OCI-M2 (cell line): ENCODE measurements at regions not wholly inside any gene's neighbourhood (a gene's known extent, or its start where the extent isn't known, plus 50 kb on each side); places are given as distances from the start of the nearest gene placed in this dataset.
"Not testable (repeated sequence)": the region's sequence is repeated elsewhere in the genome, so short reads cannot be mapped to it uniquely, and the experiment has no call there.

Experiments
- DNase-seq: peaks from one replicate; lab custom pipeline; 2025; ENCODE audit not compliant: unreplicated experiment; lab: John Stamatoyannopoulos, UW

DNA sequence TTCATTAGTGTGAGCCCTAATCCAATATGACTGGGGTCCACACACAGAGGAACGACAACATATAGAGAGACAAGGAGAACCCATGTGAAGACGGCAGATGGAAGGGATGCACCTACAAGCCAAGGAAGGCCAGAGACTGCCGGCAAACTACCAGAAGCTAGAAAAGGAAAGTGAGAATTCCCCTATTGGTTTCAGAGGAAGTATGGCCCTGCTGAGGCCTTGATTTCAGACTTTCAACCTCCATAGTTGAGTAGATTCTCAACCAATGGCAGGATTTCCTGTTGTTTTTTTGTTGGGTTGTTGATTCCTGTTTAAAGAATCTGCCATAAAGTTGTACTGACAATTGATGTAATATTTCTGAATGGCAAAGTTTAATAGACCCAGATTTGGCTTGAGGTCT lies 241.5 kb downstream of the SATB2 start:
- DNase-seq = no peak

DNA sequence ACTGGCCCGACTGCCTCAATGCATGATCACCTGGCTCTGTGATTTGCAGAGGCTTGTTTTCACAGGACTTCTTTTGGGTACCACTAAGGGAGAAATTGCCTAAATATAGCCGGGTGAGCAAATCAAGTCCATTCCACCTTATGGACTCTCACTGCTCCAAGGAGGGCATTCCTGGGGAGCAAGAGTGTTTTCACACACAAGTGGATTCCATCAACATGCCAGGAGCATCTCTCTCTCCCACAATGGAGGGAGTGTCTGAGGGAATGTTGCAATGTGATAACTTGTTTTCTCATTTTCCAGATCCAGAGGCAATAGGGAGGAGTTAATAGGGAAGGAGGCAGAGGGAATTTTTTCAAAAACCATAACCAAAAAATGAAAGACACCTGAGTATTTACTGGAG lies 250.7 kb downstream of the SATB2 start:
- no peak for DNase-seq

DNA sequence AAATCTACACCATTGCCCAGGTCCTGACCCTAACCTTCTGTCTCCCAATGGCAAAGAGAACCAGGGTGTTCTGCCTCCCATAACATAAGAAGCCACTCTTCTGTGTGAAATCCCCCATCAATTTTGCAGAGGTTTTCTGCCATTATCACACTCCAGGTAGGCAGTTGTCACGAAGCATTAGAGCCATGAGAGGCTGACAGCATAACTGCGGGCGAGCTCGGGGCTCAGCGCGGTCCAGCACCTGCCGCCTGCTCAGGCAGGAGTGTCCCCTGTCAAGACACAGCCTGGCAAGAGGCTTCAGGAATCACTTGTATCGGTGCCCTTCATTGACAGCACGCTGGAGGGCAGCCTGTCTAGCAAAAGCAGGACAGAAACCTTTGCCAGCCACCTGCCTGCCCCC lies 251.2 kb downstream of the SATB2 start:
- DNase-seq = no peak

DNA sequence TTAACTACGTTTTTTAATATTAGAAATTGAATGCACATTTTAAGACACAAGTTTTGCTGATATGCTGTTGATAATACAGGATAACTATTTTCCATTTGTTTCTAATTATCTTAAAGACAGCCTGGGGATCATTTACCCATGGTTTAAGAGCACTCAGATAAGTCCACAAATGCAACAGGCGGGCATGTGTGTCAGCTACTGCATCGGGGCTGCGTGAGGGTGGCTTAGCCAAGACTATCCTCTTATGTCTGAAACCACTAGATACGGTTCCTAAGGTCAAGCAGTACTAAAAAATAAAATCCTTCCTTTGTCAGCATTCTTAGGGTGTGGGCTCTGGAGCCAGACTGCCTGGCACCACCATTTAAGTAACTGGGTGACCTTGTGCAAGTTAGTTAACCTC lies 254.8 kb downstream of the SATB2 start:
- DNase-seq = no peak

DNA sequence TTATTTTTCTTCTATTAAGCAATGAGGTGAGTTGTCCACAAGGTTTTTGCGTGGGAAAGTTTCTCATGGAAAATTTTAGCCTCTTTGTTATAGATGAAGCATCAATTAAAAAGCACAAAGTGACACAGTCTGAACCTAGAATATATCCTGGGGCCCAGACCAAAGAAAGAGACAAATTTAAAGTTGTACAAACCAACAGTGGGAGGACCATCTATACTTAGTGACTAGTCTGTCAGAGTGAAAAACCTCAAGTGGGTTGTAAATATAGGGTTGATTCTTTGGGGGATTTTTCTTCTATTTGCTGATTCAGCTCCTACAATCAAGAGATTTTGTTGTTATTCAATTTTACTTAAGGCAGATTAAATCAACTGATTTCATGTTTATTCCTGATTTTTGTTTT lies 256.2 kb downstream of the SATB2 start:
- DNase-seq = no peak

DNA sequence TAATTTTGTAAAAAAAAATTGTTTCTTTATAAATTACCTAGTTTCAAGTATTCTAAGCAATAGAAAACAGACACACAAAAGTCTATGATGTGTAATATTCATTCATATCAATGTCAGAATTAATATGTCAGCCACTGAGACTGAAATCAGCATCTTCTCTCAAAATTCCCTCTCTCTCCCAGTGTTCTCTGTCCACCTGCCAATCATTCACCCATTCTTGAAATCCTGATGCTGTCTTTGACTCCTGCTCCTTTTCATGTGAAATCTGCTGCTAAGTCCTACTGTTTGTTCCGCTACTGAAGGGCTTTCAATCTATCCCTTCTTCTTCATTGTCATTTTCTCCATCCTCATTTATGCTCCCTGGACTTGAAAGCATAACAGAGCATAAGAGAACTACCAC lies 257.9 kb downstream of the SATB2 start:
- no peak for DNase-seq

DNA sequence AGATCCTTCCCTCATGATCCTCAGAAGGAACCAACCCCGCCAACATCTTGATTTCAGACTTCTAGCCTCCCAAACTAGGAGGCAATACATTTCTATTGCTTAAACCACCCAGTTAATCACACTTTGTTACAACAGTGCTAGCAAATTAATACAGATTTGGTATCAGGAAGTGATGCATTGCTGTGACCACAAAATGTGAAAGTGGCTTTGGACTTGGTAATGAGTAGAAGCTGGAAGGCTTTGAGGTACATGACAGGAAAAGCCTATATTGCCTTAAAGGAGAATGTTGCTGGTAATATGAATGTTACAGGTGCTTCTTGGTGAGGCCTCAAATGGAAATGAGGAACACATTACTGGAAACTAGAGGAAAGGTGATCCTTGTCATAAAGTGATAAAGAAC lies 260.3 kb downstream of the SATB2 start:
- DNase-seq = no peak

DNA sequence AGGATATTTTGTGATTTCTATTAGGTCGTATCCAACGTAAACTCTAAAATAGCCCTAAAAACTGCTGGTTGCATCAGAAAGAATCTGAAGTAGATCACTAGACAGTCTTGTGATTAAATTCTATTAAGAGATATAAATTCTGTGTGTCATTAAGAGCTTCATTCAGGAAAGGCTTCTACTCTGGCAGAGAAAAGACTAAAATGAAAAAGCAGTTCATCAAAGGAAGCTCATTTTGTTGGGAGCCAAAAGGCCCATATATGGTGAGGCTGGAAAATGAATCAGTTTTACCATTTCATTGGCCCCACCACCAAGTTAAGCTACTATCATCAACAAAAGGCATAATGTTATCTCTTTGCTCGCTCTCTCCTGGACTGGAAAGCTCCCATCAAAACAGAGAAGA lies 261.1 kb downstream of the SATB2 start:
- DNase-seq = no peak

DNA sequence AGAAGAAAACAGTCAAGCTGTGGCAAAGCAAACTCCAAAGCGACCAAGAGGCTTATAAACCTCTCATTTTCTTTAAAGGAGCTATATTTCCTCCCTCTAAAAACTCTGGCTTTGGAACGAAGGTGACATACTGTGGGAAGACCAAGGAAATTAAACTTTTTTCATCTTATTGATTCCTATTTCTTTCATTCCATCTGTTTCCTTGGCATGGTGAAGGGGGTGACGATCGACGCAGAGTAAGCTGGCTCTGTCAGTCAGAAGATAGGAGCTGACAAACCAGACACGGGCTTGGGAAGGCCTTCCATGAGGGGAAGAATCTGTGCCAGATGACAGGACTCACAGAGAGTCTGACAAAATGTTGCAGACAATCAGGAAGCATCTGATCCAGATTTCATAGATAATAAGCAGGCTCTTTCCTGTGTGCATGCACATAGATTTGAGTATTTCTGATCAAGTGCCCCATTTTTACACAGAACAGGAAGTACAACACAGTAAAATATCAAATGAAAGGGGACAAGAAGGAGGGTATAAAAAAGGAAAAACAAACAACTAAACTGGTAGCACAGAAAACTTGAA lies 261.7 kb downstream of the SATB2 start:
- DNase-seq = no peak

DNA sequence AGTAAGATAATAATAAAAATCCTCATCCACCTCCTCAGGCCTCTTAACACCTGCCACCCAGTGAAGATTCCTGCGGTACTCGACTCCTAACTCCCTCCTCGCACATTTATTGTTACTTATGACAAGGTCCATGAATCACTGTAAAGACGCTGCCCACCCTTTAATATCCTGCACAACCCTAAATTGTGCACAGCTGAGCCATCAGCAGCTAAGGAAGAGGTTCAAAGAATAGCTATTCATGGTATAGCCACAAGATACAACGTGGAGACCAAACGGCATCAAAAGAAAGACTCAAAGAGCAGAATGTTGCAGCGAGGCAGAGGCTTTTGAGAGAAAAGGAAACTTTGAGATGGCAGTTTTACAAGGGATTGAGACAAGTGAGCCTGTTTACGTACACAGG lies 266.3 kb downstream of the SATB2 start:
- DNase-seq = no peak

DNA sequence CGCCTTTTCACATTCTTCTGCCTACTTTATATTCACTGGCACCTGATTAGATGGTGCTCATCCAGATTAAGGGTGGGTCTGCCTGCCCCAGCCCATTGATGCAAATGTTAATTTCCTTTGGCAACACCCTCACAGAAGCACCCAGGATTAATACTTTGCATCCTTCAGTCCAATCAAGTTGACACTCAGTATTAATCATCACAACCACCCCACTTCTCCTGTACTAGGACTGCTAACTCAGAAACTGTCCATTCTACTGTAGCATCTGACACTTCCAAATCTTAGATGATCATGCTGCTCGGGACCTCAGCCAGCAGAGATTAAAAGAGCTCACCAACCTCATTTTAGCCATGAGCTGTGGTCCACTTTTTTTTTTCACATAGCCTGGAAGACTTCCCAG lies 268.5 kb downstream of the SATB2 start:
- no peak for DNase-seq

DNA sequence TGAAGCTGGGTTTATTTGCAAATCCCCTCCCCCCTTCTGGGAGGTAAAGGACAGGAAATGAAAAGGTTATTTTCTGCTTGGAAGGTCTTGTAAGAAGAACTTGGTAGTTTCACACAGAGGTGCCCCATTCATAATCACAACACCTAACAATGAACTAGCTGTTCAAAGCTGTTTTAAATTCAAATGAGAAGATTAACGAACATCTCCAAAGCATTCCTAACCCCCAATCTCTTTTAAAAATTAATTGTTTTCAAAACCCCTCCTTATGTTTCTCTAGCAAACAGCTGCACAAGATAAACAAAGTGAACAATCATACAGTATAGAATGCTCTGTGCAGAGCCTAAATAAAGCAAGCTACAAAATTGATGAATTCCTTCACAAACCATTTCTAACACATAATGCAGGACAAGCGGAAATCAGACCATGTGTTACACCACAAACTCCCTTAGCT lies 271.4 kb downstream of the SATB2 start:
- DNase-seq = no peak

DNA sequence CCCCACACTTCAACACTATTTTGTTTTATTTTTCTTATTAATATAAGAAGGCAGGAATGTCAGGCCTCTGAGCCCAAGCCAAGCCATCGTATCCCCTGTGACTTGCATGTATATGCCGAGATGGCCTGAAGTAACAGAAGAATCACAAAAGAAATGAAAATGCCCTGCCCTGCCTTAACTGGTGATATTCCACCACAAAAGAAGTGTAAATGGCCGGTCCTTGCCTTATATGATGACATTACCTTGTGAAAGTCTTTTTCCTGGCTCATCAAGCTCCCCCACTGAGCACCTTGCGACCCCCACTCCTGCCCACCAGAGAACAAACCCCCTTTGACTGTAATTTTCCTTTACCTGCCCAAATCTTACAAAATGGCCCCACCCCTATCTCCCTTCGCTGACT lies 272.6 kb downstream of the SATB2 start:
- not testable (repeated sequence) for DNase-seq

DNA sequence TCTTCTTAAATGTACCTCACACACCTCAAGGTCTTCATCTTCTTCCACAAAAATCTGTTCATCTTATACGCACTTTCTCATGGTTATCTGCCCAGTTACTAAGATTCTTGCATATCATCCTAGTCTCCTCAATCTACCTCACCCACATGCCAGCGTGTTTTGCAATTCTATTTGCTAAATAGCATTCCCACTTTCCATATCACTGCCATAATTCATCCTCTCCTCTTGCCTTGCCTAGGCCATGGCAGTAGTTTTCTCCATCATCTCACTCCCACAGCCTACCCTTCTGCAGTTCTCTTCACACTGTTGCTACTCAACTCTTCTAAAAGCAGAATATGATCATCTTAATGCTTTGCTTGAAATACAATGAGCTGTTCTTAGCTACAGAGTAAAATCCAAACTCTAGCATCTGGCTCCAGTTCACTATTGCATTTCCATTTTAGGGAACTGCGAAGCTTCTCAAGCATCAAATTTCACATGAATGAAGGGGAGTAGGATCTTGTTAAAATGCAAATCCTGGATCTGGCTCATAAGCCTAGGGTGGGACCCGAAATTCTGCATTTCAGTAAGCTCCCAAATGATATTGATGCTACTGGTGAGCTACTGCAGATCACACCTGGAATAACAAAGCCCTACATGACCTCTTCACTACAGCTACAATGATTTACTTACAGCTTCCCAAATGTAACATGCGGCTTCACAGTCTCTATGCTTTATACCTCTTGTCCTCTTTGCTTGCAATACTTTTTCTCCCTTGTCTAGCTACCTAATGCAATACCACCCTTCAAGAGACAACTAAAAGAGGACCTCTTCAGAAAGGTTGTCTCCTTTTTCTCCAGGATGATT lies 293.9 kb downstream of the SATB2 start:
- no peak for DNase-seq

DNA sequence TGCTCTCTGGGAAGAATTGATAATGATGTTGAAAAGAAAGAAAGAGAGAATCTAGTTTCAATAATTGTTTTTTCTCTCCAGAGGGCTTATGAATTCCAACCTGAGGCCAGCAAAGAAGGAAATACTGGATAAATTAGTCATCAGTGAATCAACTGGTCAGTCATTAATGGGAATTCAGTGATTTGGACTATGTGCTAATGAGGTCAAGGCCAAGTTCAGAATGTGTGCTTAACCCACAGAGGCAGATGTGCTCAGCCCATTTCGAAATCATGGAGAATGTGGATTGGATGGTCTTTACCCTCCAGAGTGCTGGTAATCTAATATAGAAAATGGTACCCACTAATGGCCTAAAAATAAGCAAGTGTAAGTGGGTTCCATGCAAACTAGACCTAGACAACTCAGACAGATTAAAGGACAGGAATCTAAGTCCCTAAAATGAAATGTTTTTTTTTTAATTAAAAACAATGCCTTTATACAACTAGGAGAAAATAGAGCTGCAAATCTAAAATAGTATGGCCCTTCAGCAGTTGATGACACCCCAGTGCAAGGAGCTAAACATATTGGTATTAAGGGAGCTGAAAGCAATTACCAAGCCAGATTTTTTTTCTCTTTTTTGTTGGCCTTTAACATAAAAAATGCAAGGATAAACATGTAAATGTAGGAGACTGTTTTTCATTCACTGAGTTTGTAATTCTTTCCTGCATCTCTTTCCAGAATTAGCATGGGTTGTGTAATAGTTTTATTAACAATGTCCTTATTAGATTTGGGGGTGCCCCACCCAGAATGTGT lies 296.9 kb downstream of the SATB2 start:
- DNase-seq = no peak

DNA sequence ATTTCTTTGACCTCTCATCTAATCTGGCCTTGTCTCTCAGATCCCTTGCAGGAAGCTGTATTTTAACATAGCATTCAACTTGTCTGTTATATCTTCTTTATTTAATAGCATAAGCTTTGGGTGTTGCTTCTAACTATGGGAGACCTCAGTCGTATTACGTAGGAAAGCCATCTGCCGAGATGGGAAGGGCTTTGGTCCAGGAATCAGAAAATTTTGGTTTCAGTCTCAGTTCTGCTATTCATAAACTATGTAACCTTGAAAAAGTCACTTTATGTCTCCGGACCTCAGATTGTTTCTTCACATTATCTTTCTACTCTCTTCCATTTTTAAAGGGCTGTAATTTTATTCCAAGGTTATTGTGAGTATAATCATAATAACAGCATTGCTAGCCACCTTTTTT lies 297.7 kb downstream of the SATB2 start:
- no peak for DNase-seq

DNA sequence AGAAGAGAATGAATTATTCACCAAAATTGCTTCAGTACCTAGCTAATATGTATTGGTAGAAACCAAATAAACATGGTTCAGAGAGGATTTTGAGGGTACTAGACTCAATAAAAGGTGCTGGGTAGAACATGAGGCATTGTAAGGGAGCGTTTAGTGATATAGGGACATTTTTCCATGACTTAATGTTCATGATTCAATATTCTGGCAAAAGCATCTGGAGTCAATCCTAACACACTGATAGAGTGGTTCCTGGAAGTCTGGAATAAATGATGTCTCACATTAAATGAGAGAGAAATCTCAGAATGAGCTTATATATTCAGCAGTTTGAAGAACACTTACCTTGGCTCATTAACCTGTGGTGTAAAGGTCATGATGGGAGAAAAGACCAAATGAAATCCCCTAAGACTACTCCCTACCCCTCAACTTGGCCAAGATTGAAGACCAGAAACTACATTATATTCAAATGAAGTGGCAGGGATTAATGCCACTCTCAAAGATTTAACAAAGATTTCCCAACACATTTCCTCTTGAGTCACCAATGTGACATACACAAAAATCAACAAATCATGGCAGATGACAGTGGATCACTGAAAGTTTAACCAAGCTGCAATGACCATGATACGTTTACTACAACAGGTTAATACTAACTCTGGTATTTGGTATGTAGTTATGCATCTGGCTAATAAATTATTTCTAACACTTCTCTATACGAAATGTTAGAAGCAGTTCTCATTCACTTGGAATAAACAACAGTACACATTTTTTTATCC lies 309.5 kb downstream of the SATB2 start:
- DNase-seq = no peak

DNA sequence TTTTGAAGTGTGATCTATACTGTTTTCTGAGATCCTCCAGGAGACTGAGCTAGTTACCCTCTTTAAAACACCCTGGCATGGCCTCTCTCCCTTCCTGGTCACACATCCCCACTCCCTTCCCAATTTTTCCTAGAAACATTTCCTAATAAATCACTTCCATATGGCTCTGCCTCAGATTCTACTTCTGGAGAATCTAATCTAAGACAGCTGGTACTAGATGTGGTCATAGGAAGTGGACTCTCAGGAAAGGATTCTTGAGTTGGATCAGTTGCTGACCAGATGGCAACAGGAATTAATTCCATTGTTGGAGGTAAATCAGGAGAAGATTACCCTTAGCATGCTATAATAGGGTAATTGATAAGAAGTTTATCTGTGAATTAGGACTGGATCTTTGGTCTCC lies 310.5 kb downstream of the SATB2 start:
- no peak for DNase-seq

DNA sequence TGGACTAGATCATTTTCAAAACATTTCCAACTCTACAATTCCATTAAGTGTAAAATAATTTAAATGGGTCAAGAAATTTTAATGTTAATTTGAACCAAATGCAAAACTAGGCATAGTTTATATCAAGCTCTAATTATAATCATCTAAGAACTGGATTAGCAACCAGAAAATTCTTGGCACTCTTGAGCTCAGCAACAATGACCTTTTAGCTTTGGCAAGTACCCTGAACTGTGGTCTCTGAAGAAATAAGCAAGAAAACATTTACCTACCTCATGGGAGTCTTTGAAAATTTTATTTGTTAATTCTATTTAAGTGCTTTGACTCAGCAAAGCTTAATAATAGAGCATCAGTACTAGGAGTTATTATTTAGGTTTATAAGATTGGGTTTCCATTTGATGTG lies 313.2 kb downstream of the SATB2 start:
- DNase-seq = no peak

DNA sequence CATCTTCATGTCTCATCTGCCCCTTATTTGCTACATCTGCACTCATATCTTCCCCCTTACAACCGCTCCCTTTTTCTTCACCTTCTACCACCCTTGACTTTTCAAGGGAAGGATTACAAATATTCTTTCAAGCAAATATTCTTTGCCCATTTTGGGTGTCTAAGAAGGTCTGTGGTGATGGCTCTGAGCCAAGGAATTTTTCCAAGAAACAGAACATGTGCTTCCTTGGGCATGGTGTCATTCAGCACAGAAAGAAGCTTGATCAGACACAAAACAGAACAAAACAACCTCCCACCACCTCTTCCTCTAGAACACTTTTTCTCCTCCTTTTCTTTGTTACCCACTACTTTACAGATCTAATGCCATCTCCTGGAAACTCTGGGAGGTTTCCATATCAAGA lies 313.7 kb downstream of the SATB2 start:
- DNase-seq = no peak

DNA sequence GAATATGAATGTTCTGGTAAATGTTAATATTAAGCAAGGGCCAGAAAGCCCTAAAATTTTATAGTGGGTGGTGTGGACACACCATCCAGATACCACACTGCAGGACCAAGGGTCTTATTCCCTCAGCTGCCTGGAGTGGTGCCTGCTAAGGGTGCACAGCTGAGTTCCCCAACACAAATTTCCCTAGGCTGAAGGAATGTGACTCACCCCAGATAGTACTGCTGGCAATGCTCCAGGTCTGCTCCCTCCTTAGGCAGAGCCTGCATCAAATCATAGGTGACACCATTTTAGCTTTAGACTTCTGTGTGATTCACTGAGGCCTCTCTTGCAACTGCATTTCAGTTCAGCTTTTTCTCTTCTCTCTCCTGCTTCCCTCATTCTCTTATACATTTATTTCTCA lies 321.1 kb downstream of the SATB2 start:
- DNase-seq = no peak
